NOMO-1 treated with DMSO at 0.1 percent for 48 hours (cell line): ENCODE measurements at regions not wholly inside any gene's neighbourhood (a gene's known extent, or its start where the extent isn't known, plus 50 kb on each side); places are given as distances from the start of the nearest gene placed in this dataset.

Experiments
- DNase-seq: peaks from one replicate; lab custom pipeline; 2025; ENCODE audit not compliant: unreplicated experiment; lab: John Stamatoyannopoulos, UW

- no peak for DNase-seq
These were observed 95.9 kb downstream of the DISP1 start for GRCh38 chr1:222910699-222911098.

- DNase-seq, result no peak
These were observed 97.0 kb downstream of the DISP1 start for GRCh38 chr1:222911866-222912265.

DNA sequence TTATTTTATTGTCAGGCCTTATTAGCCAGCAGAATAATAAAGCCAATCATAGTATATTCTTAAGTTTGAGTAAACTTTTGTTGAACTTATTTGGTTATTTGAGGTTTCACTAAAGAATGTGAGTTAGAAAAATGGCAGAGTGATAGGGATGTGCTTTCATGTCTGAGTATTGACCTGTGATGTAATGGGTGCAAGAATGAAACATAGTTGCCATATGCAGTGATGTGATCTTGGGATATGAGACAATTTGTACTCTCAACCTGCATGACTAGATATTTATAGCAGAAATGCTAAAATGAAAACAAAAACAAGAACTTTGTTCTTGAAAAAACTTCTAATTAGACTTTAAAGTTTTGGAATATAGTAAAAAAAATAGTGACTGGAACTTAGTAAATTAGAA, 97.9 kb downstream of the DISP1 start:
- no peak for DNase-seq

- no peak for DNase-seq
These were observed 100.2 kb downstream of the DISP1 start for GRCh38 chr1:222914861-222915632.

DNA sequence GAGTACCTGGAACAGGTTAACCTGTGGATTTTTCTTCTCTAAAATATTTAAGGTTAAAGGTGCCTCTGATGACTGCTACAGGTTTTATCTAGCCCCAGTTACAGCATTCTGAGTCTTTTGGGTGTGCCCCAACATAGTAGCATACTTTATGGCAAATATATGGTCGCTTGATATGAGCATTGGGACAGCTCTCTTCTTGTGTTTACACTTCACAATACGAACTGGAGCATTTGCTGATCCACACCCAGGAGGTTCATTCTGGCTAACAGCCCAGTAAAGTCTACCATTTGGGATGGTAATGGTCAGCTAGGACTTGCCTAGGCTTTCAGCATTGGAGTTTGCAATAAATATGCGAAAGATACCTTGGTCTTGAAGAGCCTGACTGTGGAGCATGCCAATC, 101.3 kb downstream of the DISP1 start:
- DNase-seq, result no peak

GRCh38 chr1:222918801-222919477, 104.1 kb downstream of the DISP1 start:
- no peak for DNase-seq

- DNase-seq, result no peak
These were observed 104.6 kb downstream of the DISP1 start for GRCh38 chr1:222919478-222919865.

- no peak for DNase-seq
These were observed 105.3 kb downstream of the DISP1 start for GRCh38 chr1:222920169-222920568.

- no peak for DNase-seq
These were observed 107.1 kb downstream of the DISP1 start for GRCh38 chr1:222921945-222922344.

- no peak for DNase-seq
These were observed 108.7 kb downstream of the DISP1 start for GRCh38 chr1:222923506-222923905.

DNA sequence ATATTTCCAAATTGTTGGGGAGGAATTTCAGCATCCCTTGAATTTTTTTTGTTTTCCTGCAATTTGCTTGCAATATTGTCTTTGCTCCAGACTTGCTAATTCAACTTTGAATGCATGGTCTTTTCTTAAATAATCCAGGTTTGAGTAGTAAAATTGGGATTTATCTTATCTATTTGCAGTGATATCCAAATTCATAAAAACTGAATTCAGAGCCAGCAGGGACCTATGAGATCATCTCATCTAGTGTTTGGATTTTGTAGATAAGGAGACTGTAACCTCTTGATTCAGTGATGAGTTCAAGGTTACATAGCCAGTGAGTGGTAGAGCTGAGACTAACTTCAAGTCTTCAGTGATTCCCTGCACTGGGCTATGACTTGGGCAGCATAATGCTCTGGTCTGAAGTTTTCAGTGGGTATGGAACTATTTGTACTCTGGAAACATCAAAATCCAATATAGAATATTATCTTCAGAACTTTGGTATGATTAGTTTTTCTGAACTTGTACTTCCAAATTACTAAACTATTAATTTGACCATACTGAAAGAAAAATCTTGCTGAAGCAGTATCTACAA, 109.4 kb downstream of the DISP1 start:
- DNase-seq, result no peak

GRCh38 chr1:222926566-222926965, 111.7 kb downstream of the DISP1 start:
- no peak for DNase-seq

DNA sequence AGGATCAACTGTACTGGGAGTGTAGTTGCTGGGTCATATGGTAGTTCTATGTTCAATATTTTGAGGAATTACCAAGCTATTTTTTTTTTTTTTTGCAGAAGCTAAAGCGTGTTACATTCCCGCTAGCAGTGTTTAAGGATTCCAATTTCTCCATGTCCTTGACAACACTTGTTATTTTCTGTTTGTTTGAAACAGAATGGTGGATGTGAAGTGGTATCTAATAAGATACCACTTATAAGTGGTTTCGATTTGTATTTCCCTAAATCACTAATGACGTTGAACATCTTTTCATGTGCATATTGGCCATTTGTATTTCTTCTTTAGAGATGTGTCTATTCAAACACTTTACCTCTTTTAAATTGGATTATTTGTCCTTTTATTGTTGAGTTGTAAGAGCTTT, 112.2 kb downstream of the DISP1 start:
- no peak for DNase-seq

DNA sequence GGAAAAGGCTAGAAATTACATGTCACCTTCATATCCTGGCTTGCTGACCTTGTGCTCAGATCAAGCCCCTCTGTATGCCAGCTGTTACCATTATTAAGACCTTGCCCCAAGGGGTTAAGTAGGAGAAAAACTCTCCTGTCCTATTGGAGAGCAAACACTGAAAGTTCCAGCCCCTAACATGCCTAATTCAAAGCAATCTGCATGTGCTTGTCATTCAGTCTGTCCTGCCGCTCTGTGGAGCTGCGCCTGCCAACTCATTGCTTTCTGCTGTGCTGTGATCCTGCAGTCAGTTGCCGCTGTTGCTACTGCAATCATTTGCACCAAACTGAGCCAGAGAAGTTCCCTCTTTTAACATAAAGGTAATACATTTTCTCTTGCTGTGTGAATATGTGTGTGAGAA, 113.4 kb downstream of the DISP1 start:
- DNase-seq, result no peak

- DNase-seq, result no peak
These were observed 115.2 kb downstream of the DISP1 start for GRCh38 chr1:222930070-222930469.

DNA sequence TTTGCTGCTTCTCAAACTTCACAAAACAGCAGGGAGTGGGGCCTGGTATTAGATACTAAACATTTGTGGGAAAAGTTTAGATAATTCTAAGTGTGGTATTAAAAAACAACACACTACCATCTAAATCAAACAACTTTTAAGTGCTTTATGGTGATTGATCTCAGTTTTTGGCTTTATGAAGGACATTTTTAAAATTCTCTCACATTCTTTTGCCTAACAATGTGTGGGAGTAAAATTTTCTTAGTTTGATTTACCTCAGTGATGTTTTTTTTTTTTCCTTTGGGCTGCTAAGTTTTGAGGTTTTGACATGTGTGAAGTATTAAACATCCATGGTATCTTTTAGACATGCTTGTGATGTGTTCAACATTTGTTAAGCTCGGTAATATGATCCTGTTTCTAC, 116.2 kb downstream of the DISP1 start:
- no peak for DNase-seq

GRCh38 chr1:222933273-222933672, 118.4 kb downstream of the DISP1 start:
- no peak for DNase-seq

DNA sequence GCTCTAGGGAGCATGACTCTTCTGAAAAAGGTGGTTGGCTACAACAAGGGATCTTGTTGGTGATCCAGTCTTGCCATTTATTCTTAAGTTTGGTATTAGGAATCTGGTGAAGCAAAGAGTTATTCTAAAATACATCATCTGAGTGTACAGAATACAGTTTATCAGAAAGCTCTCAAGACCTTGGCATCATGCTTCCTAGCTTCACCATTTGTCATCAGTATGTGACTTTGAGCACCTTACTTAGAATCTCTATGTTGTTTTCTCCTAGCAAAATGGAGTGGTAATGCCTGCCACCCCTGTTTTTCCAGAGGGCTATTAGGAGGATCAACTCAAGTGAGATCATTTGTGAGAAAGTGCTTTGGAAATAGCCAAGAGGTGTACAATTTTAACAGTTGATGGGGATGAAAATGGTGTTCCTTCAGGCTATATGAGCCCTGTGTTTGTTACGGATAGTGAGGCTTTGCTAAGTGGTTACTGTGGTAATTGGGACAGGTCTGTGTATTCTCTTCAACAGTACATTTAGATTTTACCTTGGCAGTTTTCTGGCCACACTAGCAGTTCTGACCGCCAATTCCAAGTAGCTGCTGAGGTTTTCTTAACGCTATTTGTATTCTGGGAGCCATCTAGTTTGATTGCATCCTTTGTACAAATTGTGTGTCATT, 120.5 kb downstream of the DISP1 start:
- DNase-seq, result no peak

GRCh38 chr1:222936042-222936441, 121.2 kb downstream of the DISP1 start:
- no peak for DNase-seq

- no peak for DNase-seq
These were observed 124.1 kb downstream of the DISP1 start for GRCh38 chr1:222938986-222939385.

DNA sequence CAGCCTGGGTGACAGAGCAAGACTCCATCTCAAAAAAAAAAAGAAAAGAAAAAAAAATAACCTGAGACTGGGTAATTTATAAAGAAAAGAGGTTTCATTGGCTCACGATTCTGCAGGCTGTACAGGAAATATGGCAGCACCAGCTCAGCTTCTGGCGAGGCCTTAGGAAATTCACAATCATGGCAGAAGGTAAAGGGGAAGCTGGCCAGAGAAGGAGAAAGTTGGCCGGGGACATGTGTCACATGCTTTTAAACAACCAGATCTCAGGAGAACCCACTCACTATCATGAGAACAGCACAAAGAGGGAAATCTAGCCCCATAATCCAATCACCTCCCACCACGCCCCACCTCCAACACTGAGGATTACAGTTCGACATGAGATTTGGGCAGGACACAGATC, 125.3 kb downstream of the DISP1 start:
- DNase-seq, result no peak

- no peak for DNase-seq
These were observed 126.1 kb downstream of the DISP1 start for GRCh38 chr1:222940906-222941305.
